H4 (cell line): ENCODE measurements at regions not wholly inside any gene's neighbourhood (a gene's known extent, or its start where the extent isn't known, plus 50 kb on each side); places are given as distances from the start of the nearest gene placed in this dataset.
"Not testable (repeated sequence)": the region's sequence is repeated elsewhere in the genome, so short reads cannot be mapped to it uniquely, and the experiment has no call there.

Source experiments
- DNase-seq: peaks from one replicate; pipeline ENCODE4 v3.0.0-alpha.2; 2015; ENCODE audit warnings: low spot score

DNA sequence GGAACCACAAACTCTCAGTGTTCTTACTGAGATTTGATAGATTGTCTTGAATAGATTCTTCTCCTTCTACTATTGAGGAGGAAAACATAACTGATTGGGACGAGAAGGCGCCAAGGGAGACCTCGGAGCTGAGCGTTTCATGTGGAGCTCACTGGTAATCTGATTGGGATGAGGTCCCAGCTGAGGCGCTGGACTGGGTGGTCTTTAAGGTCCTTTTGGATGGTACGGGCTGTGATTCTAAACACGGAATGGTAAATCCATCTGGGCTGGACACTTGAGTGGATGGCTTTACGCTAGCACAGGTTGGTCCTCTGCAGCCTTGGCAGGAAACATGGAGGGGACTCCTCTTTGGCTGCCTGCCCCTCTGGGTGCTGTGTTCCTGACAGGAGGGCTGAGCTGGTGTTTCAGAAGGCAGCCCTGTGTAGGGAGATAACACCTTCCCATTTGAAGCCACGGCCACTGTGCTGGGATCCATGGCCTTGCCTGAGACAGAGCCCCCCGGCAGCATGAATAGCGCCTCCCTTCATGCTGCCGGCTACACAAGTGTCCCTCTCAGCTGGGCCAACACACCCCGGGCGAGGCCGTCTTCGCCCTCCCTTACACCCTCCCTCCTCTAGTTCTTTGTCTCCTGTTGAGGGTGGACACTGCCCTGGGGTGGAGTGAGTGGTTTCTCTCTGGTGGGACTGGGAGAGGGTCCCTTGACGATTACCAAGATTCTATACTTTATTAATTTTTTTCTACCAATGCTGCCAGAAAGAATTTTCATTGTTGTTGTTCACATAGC is 203.2 kb upstream of the SHH start:
- DNase-seq: no peak

DNA sequence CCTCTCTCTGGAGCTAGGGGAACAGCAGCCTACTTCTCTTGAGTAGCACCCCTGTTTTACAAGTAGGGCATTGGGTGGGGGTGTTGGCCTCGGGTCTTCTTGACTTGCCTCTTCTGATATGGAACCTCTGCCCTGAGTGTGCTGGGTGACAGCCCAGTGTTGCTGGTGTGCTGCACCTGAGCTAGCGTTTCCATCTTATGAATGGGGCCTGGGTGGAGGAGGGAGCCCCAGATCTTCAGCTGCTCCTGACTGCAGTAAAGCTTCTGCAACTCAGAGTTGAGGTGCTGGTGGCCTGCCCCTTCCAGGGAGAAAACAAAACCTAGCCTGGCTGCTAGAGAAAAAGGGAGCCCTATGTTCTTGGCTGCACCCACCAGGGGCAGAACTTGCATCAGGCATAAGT is 202.5 kb upstream of the SHH start:
- no peak for DNase-seq

DNA sequence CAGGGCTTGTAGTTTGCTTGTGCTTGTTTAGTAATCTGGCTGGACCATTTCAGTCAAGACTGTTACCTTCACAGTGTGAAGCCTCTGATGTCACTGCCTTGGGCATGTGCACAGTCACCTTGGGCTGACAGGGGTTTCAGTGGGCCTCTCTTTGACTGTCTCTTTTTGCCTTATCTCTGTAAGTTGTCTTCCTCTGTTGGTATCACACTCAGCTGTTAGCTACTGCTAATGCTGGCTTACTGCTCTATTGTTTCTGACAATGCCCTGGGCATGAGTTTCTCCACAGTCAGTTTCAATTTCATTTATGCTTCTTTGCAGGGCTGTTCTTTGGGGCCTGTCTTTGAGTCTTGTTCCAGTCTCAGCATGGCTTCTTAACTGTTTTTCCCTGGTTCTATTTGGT is 201.9 kb upstream of the SHH start:
- no peak for DNase-seq

DNA sequence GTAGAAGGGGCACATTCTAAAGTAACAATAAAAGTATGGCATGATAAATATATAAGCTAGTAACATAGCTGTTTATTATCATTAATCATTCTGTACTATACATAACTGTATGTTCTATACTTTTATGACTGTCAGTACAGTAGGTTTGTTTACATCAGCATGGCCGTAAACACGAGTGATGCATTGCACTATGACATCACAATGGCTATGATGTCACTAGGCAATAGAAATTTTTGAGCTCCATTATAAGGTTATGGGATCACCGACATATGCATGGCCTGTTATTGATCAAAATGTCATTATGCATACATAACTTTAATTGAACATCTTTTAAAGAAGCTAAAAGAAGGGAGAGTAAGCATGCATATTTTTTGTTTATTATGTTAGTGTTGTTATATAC is 200.1 kb upstream of the SHH start:
- DNase-seq: no peak

DNA sequence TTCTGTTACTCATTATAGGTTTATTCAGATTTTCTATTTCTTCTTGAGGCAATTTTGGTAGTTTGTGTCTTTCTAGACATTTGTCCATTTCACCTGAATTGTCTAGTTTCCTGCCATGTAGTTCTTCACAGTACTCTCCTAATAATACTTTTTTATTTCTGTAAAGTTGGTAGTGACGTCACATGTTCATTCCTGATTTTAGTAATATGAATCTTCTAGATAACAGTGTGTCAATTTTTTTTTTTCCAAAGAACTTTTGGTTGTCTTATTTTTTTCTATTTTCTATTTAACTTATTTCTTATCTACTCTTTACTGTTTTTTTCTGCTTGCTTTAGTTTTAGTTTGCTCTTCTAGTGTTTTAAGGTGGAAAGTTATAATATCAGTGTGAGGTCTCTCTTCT is 197.3 kb upstream of the SHH start:
- DNase-seq: no peak

DNA sequence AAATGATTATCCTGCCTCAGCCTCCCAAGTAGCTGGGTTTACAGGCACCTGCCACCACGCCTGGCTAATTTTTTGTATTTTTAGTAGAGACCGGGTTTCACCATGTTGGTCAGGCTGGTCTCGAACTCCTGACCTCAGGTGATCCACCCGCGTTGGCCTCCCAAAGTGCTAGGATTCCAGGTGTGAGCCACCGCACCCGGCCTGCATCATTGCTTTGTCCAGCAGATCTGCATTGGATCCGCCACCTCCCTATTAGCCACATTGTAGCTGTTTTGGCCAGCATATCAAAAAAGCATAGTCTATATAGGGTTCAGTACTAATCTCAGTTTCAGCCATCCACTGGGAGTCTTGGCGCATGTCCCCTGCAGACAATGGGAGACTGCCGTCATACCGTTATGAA is 194.6 kb upstream of the SHH start:
- not testable (repeated sequence) for DNase-seq

DNA sequence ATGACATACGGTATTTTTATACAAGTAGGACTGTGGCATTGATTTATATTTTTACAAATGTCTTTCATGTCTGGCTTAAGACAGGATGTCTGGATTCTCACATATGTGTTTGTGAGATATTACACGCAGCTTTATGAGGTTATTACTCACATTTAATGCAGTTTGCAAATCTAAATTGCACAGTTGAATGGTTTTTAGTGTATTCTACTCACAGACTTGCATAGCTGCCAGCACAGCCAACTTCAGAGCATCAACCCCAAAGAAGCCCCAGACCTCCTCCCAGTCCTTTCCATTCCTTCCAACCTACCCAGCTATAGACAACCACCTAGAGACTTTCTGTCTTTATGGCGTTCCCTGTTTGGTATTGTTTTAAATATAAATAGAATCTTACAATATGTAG is 193.8 kb upstream of the SHH start:
- DNase-seq: no peak

DNA sequence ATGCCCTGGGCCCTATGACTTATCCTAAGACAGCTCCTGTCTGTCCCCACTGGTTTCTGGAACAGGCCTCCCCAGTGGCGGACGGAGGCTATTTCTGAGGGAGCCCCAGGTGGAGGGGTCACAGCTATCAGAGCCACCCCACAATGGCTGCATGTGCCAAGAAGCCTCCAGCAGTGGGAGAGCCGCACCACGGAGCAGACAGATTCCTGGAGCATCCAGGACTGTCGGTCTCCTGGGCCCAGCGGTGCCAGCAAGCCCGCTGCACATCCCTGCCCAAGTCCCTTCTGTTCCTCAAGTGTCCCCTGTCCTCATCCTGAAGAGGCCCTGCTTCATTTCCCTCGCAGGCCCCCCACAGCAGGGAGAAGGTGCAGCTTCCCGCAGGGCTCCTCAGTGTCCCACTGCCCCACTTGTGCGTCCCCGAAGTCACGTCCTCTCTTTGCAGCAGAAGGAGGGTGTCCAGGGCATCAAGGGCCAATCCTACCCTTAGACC is 193.0 kb upstream of the SHH start:
- DNase-seq: no peak

DNA sequence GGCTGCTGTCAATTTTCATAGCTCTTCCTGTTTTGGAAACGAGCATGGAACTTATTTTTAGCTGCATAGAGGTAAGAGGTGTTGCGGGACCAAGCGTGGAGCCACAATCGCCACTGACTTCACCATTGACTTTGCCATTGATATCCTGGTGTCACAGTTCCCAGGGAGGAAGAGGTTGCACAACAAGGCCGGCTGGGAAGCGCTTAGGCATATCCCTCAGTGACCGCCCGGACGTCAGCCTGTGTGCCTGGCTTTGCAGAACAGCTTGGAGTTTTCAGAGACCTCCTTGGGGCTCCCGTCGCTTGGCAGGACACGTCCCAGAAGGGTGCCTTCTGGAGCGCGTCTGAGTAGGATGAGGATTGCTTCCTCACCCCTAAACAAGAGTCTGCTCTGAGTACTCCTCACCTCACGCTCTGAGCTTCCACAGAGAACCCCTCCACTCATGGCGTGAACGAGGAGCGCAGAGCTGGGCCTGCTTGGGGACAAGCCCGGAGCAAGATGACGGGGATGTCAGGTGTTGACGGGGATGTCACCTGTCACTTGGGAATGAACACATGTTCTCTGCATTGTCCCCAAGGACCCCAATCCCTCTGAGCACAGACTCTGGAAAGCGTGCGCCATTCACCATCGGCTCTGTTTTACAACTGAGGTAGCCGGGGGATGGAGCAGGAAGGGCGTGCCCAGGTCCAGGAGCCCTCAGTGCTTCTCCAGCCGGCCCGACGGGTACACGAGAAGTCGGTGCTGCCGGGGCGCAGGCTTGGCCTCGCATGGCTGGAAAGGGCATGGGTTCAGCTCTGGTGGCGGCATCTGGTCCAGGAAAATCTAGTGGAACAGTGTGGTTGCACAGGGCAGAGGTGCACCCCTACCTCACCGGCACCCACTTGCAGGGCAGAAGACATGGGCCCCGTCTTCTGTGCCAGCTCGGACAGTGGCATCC is 192.3 kb upstream of the SHH start:
- no peak for DNase-seq

DNA sequence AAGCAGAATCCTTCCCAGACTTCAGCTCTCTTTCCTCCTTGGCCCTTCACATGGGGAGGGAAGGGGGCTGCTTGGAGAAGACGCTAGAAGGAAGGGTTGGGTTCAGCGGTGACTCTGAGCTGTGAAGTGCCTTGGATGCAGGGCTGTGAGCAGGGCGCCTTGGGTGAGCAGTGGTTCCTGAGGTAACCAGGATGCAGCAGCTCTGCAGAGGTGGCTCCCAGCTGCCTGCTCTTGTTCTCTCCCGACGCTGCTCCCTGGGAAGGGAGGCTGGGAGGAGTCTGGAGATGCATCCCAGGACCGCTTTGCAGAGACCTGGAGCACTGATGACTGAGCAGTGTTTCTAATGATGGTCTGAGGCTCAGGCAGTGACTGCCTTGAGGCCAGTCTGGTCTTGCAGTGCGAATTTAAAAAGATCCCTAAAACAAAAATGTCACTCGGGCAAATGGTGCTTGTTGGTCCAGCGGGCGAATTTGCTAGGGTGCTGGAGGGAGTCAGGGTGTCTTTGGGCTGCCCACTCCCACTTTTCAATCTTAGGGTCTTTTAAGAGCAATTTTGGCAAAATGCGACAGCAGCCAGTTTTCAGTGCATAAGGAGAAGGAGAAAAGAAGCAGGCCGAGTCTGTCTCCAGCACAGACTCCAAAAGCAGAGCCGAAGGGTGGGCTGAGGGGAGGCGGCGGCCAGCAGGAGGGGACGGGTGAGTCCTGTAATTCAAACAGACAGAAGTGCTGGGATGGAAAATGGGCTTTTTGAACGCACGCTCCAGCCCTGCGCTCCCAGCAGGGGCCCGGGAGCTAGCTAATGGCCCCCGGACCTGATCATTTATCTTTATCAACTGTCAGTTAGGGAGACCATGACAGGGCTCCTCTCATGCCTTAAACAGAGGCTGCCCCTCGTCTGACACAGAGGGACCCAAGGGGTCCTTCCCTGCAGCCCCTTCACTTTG is 191.2 kb upstream of the SHH start:
- DNase-seq: no peak

DNA sequence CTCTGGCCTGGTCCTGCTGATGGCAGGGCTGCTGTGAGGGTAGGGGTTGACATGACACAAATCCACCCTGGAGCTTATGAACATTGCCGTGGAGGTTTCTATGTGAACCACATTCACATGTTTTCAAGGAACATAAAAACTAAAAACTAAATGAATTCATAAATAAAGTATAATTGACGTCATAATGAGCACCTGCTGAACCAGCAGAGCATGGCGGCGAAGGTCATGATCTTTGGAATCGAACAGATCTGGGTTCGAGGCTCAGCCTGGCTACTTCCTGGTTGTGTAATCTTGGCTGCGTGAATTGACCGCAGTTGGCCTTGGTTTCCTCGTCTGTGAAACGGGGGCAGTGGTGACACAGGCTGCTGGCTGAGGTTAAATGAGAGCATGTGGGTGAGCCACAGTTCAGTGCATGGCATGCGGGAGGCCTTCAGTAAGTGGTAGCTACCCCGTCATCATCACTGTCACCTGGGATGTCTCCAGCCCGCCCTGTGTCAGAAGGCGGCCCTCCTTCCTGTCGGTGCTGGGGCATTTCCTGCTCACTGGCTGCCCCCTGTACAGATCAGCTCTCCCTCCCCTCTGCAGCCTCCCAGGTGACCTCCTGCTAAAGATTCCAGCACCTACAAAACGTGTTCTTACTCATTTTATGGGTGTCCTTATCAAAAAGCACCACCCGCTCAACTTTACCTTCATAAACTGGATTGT is 190.3 kb upstream of the SHH start:
- DNase-seq: no peak

DNA sequence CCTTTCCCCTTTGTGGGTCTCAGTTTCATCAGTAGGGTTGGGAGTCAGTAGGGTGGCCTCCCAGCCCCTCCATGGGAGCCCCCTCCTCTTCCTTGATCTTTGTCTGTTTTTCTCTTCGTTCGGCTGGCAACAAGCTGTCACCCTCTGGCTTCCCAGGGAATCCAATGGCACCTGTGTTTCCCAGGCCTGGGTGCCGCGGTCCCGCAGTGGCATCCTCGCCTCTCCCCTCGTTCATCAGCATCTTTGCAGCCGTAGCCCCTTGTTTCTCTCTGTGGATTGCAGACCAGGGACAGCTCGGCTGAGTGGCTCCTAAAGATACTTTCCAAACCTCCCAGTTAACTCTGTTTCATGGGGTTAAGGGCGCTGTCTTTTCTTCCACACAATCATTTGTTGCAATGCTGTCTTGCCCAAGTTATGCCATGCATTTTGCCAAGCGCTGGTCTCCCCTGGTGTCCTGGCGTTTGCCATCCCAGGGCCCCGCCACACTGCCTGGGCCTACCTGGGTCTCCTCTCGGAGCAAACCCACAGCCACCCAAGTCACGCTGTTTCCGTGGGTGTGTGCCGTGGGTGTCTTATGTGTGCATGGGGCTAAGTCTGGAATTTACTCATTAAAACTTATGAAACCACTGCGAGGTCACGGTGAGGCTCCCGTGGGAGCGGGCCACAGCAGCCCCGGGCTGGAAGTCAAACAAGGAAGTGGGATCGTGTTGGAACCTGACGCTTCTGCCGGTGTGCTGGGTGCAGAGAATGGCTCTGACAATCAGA is 189.4 kb upstream of the SHH start:
- DNase-seq: no peak

DNA sequence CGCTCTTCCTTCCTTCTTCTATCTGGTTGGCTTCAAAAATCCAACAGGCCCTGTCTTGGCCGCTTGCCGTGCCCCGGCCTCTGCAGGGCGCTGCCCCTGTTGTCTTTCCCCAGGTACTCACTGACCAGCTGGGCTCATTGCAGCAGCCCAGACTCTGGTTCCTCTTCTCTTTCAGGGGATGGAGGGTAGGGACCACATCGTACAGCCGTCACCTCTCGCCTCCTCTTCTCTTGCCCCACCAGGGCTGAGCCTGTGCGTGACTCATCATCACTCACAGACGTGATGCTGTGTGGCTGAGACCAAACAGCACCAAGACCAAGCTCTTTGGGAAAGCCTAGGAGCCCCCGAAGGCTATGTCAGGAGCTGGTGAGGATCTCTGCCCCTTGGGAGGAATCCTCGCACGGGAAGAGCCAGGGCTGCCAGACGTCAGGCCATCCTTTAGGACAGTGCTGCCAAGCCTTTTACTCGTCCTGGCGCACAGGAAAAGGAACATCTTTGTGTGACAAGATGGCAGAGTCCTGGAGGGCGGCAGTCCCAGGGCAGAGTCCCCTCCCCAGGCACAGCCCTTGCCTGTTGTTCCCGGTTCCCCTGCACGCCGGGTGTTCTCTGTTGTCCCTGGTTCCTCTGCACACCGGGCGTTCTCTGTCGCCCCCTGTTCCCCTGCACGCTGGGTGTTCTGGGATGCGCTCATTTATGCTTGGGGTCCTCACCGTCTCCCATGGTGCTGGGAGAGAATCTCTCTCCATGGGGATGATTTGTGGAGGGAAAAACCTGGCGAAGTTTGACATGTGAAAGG is 188.5 kb upstream of the SHH start:
- no peak for DNase-seq

DNA sequence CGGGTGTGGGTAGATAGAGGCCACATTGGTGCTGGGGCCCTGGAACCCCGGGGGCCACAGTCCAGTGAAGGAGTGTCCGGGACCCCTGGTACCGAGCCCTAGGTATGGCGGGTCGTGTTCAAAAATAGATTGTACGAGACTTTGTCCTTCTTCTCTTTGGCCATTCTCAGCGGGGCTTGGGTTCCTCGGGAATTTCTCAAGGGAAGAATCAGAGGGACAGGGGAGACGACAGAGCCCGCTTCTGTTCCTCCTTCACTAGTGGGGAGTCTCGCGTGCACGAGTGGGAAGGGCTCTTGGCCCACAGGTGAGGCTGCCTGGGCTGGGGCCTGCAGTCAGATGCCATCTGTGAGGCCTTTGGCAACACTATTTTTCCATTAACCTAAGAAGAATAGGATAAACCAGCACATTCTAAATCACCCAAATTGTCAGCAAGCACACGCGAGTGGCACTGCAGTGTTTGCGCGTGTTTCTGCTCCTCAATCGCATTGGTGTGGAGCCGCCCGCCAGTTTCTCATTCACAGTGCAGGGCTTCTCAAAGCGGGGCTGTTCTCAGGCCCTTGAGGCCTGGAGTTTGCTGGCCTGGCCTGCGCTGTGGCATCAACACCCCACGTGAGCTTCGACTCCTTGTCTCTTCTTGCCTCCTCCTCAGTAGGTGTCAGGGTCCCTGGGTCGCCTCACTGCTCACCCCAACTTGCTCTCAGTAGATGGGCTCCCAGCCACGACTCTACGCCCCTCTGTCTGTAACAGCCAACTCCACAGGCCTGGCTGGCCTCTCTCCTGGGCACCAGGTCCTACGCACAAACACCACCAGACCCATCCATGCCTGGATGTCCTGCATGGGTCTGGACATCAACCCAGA is 187.6 kb upstream of the SHH start:
- no peak for DNase-seq

DNA sequence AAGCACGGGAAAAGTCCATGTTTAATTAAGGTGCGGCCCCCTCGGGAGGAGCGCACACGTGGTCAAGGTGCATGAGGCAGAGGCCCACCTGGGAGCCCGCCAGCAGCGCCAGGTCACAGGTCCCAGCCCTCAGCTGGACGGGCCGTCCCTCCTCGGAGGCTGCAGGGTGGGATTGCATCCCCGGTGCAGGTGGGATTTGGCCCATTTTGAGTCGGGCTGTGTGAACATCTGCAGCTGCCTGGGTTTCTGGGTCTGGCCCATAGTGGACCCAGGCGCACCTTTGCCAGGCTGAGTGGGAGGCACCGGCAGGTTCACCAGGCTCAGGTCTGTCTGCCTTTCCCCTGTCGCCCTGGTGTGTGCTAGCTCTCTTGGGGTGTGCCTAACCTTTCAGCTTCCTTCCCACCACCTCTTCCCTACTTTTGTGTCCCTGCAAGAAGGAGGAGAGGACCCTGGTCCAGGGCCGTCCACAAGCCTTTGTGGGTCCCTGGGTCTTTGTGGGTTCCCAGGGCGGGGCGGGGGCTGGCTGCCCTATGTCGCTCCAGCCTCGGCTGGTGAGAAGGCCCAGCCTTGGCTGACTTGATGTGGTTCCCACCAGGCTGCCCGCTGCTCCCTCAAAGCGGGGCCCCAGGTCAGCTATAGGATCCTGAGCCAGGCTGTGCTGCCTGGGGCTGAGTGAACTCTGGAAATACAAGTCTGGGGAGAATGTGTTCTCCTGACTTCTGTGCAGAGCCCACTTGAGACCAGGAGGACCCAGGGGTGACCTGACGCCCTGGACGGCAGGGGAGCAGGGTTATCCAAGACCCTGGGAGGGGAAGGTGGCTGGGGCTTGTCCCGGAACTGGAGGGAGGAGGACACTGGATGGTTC is 186.7 kb upstream of the SHH start:
- no peak for DNase-seq

DNA sequence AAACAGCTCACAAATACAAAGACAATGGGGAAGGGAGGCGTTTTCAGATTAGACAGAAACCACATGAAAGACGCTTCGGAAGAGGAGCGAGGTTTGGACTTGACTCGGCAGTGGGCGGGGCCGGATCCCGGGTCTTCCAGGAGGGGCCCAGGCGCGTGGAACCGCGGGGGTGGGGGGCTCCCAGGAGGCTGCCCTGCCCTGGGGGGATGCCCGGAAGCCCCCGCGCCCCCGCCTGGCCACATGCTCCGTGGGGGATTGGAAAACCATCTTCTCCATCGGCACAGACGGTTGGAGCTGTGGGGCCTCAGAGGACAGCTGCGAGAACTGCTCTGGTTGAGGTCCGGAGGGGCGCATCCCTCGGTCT is 186.0 kb upstream of the SHH start:
- no peak for DNase-seq

DNA sequence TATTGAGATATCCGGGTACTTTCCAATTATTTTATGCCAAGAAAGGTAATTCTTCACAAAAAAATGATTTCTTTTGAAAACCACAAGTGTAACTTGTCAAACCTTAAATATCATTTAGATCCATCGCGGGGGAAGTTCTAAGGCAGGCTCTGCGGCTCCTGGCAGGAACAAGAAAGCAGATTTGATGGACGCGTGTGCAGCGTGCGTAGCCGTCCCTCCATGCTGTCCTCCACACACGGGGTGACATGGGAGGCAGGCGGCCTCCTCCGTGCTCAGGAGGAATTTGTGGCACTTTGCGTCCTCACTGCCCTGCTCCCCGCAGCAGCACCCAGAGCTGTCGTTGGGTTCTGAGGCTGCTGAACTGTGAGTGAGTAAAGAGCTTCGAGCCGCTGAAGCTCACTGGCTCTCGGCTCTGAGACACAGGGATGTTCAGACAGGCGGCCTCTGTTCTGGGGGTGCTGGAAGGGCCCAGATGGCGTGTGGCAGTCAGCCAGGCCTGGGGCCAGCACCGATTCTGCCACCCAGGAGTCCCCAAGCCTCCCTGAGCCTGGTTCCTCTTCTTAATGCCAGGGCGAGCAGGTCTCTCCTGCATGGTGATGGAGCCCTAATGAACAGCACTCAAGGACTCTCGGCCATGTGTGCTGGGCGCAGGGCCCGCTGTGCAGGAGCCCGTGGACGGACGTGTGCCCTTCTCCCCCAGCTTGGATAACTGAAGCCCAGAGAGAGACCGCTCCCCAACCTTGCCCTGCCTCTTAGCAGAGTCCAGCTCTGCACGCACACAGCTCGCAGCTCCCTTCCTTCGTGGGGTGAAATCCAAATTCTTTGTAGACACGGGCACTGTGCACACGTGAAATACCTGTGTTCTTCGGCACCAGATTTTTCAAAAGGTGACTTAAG is 185.4 kb upstream of the SHH start:
- DNase-seq: no peak
